Mucosa of descending colon (tissue), 3 donors: ENCODE measurements at regions not wholly inside any gene's neighbourhood (a gene's known extent, or its start where the extent isn't known, plus 50 kb on each side); places are given as distances from the start of the nearest gene placed in this dataset.
A peak's percentile ranks its signal among the peaks of the same experiment; 100 is the strongest.

Source experiments
- ATAC-seq: fragments of 200-7000 bp; cut with Tn5 transposase; one replicate; pipeline ENCODE4 v1.9.1; 2020; ENCODE audit warnings: mild to moderate bottlenecking, moderate library complexity
- DNase-seq, 3 donors: peaks; one replicate each; pipeline ENCODE4 v3.0.0-alpha.2; 2020
- H3K36me3 ChIP-seq: fragments of 200-600 bp; one replicate; pipeline ENCODE4 v1.8.0; 2021; ENCODE audit warnings: low read depth, mild to moderate bottlenecking
- H3K4me1 ChIP-seq: fragments of 200-600 bp; one replicate; pipeline ENCODE4 v1.8.0; 2021; ENCODE audit warnings: low read depth, mild to moderate bottlenecking
- H3K4me3 ChIP-seq: fragments of 200-600 bp; one replicate; pipeline ENCODE4 v1.8.0; 2021; ENCODE audit warnings: mild to moderate bottlenecking
- H3K9me3 ChIP-seq: fragments of 200-600 bp; one replicate; pipeline ENCODE4 v1.8.0; 2021; ENCODE audit warnings: mild to moderate bottlenecking
- intact Hi-C, 2 donors: fragments of 100-400 bp; cut with DNase I in 1 of 2; cut with micrococcal nuclease in 1 of 2; formaldehyde crosslinking; loops; one replicate each; pipeline versions ENCODE4 v1.11.0 to v1.11.1; 2022; cut with DNase I, micrococcal nuclease
- TF ChIP-seq, protein P1 (sequence below): fragments of 200-600 bp; IDR thresholded peaks from one replicate; pipeline ENCODE4 v1.8.0; 2022; ENCODE audit warnings: antibody characterized with exemption, mild to moderate bottlenecking
- donor health status: DM: no; HTN: no; CAD: no; lungs with moderate emphysema.
- donor health status: DM: no; HTN: no; CAD: no.
- donor health status: DM: no; HTN: yes; CAD: no.

DNA sequence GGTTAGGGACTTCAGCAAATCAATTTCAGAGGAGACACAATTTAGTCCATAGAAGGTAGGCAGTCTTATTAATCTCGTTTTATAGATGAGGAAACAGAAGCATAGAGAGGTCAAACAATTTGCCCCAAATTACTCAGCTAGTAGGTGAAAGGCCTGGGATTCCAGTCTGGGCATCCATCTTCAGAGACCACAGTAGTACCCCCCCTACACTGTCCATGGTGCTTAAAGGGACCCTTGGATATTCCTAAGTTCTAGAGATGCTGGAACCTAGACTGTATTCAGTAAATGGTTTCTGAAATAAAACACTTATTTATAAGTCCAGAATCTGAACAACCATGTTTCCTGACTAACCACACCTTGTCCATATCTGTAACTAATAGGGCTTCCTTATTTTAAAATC lies 174.8 kb downstream of the CEP135 start:
- intact Hi-C loops = no loop called here
- Histone ChIP-seq H3K4me3 (no peak overlapping the region), H3K9me3 (no peaks in the 10 kb centered on the region), H3K4me1 (no peaks in the 10 kb centered on the region), H3K36me3 (no peaks in the 10 kb centered on the region)
- DNase-seq (no peak), ATAC-seq (no peak)
- TF ChIP-seq, protein P1, sequence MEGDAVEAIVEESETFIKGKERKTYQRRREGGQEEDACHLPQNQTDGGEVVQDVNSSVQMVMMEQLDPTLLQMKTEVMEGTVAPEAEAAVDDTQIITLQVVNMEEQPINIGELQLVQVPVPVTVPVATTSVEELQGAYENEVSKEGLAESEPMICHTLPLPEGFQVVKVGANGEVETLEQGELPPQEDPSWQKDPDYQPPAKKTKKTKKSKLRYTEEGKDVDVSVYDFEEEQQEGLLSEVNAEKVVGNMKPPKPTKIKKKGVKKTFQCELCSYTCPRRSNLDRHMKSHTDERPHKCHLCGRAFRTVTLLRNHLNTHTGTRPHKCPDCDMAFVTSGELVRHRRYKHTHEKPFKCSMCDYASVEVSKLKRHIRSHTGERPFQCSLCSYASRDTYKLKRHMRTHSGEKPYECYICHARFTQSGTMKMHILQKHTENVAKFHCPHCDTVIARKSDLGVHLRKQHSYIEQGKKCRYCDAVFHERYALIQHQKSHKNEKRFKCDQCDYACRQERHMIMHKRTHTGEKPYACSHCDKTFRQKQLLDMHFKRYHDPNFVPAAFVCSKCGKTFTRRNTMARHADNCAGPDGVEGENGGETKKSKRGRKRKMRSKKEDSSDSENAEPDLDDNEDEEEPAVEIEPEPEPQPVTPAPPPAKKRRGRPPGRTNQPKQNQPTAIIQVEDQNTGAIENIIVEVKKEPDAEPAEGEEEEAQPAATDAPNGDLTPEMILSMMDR = no peak

DNA sequence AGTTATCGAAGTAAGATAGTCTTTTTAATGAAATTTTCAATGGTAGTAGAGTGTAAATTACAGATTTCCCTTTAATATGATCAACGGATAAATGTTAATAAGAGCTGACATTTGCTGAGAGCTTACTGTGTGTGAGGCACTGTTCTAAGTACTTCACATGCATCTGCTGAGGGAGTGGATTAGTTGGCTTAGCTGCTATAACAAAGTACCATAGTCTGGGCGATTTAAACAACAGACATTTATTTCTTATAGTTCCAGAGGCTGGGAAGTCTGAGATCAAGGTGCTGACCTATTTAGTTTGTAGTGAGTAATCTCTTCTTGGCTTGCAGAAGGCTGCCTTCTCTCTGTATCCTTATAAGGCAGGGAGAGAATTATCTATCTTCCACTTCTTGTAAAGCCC lies 174.3 kb downstream of the CEP135 start:
- ATAC-seq = no peak
- Histone ChIP-seq H3K9me3 (no peaks in the 10 kb centered on the region), H3K4me1 (no peaks in the 10 kb centered on the region)

DNA sequence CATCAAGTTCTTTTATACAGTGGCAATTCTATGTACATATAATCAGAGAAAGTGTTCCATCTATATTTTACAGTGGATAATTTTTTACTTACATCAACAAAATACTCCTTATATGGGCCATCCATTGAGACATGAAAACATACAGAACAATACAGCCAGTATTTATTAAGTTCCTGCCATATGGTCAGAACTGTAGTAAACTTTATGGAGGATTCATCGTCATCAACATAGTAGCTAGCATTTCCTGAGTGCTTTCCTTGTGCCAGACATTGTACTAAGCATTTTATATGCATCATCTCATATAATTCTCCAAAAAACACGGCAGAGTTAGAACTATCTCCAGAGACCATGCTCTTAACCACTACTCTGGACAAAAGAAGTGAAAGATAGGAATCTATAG lies 170.1 kb downstream of the CEP135 start:
- peak; percentile 81 for ATAC-seq
- DNase-seq = no peak
- Histone ChIP-seq H3K4me1 (no peaks in the 10 kb centered on the region), H3K9me3 (no peaks in the 10 kb centered on the region), H3K4me3 (no peak overlapping the region), H3K36me3 (no peaks in the 10 kb centered on the region)
- TF ChIP-seq, protein P1 = no peak
- intact Hi-C loops = no loop called here

More for the DNA sequence above, 174.3 kb downstream of the CEP135 start:
- Histone ChIP-seq H3K4me3 (no peak overlapping the region), H3K36me3 (no peaks in the 10 kb centered on the region)
- intact Hi-C loops = no loop called here
- DNase-seq = no peak
- TF ChIP-seq, protein P1 = no peak

DNA sequence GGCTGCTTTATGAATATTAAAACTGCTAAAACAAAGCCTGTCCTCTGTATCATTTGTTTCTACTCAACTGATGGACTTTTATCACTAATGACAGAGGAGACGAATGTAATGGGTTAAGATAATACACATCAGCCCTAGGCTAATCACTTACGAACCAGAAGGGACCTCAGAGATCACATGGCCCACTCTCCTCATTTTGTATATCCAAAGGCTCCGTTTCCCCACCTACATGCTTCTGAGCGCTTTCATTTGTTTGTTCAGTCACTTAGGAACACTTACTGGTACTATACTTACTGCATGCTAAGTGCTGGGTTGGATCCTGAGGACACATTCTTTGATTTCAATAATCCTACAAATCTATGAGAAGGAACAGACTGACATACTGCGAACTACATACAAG lies 169.3 kb downstream of the CEP135 start:
- Histone ChIP-seq H3K4me1 (no peaks in the 10 kb centered on the region), H3K9me3 (no peaks in the 10 kb centered on the region), H3K36me3 (no peaks in the 10 kb centered on the region), H3K4me3 (no peak overlapping the region)
- intact Hi-C loops = no loop called here
- ATAC-seq = no peak
- TF ChIP-seq, protein P1 = no peak
- DNase-seq = no peak

DNA sequence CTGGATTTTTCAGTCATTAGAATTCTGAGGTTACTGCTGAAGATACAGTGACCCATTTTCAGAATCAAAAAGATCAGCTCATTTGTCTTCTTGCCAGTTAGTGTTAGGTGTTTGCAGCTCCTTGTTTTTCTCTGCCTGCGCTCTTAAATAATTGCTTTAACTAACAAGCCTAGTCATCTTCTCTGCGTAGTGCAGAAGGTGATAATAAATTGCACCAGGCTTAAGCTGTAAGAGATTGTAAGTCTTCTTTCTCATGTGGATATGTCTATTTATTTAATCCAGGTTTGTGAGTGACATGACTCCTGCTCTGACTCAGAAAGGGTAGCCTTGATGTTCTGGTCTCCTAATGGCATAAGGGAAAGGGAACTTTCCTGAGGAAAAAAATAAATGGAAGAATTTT lies 167.2 kb downstream of the CEP135 start:
- Histone ChIP-seq H3K9me3 (no peaks in the 10 kb centered on the region), H3K4me1 (no peaks in the 10 kb centered on the region), H3K36me3 (no peaks in the 10 kb centered on the region), H3K4me3 (no peak overlapping the region)
- intact Hi-C loops = no loop called here
- no peak for DNase-seq
- TF ChIP-seq, protein P1 = no peak
- ATAC-seq = no peak

DNA sequence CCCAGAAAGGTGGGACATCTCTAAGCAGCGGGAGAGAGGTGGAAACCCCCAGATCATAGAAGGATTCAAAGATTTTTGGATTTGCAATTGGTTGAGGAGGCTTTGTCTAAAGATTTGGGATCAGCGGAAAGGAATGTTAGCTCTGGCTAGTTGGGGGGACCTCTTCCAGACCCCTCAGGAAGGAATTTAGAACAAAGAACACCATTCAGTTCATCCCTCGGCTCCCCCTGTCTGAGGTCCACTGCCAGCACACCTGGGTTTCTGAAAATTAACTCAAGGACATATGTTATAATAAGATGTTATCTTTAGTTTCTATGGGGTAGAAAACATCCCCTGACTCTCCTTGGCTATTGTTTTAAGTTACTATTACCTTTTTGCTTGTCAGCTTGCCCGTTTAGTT lies 163.6 kb downstream of the CEP135 start:
- Histone ChIP-seq H3K9me3 (no peaks in the 10 kb centered on the region), H3K4me1 (no peaks in the 10 kb centered on the region), H3K4me3 (no peak overlapping the region), H3K36me3 (no peaks in the 10 kb centered on the region)
- ATAC-seq (no peak), DNase-seq (no peak)
- TF ChIP-seq, protein P1 = no peak
- intact Hi-C loops = no loop called here
